ENCODE measurements at regions not wholly inside any gene's neighbourhood (a gene's known extent, or its start where the extent isn't known, plus 50 kb on each side); places are given as distances from the start of the nearest gene placed in this dataset.

DNA sequence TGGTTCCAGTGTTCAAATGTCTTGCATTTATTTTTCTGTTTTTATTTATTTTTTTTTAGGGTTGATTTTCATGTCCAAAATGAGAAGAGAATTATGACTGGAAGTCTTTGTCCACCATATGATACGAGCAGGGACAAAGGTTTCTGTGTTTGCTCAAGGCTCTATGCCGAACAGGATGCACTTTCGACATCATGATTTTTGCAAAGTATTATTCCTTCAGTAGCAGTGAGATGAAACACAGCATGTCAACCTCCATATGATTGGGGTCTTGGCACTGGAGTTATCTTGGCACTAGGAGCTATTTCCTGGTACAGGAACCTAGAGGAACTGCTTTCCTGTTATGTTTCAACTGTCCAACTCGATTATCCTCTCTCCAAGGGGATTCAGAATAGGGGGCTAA, 72.6 kb downstream of the UCHL1 start:
- no peak for DNase-seq (ENCODE audit: low spot score)
- ChIA-PET CTCF (ENCODE audit: unreplicated experiment) (no interaction called here), POLR2A (no interaction called here)
- H3K9me2 ChIP-seq (ENCODE audit: insufficient read depth, low read length), result no peaks in the 10 kb centered on the region
- intact Hi-C loops (cut with micrococcal nuclease; ENCODE audit: unreplicated experiment), result no loop called here
- no peaks in the 10 kb centered on the region for H3K9me3 ChIP-seq (ENCODE audit: low read length)
- H3K4me2 ChIP-seq (ENCODE audit: low read length), result no peak overlapping the region
- H3K27ac ChIP-seq (ENCODE audit: low read depth, low read length, poor library complexity, severe bottlenecking), result no peak overlapping the region
- BruUV-seq (replicated peaks), result no TSS peak
- TF ChIP-seq, protein P1, sequence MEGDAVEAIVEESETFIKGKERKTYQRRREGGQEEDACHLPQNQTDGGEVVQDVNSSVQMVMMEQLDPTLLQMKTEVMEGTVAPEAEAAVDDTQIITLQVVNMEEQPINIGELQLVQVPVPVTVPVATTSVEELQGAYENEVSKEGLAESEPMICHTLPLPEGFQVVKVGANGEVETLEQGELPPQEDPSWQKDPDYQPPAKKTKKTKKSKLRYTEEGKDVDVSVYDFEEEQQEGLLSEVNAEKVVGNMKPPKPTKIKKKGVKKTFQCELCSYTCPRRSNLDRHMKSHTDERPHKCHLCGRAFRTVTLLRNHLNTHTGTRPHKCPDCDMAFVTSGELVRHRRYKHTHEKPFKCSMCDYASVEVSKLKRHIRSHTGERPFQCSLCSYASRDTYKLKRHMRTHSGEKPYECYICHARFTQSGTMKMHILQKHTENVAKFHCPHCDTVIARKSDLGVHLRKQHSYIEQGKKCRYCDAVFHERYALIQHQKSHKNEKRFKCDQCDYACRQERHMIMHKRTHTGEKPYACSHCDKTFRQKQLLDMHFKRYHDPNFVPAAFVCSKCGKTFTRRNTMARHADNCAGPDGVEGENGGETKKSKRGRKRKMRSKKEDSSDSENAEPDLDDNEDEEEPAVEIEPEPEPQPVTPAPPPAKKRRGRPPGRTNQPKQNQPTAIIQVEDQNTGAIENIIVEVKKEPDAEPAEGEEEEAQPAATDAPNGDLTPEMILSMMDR (conservative IDR thresholded peaks at IDR 0.05; ENCODE audit: low read length), result no peak
- TF ChIP-seq EZH2phosphoT487 (IDR thresholded peaks at IDR 0.05; ENCODE audit: borderline replicate concordance, low read depth, low read length), result no peak
- no peaks in the 10 kb centered on the region for H4K20me1 ChIP-seq (ENCODE audit: insufficient read depth, low read length)
- no peak overlapping the region for H2AFZ ChIP-seq (ENCODE audit: low read length)
- no peaks in the 10 kb centered on the region for H3K4me1 ChIP-seq (ENCODE audit: insufficient read depth, low read length, poor library complexity, severe bottlenecking)
- H3K36me3 ChIP-seq (ENCODE audit: insufficient read depth, low read length), result no peaks in the 10 kb centered on the region
- no peak overlapping the region for H3K4me3 ChIP-seq (ENCODE audit: low read depth, low read length, poor library complexity, severe bottlenecking)
- H3K79me2 ChIP-seq (ENCODE audit: insufficient read depth, low read depth, low read length), result no peaks in the 10 kb centered on the region

DNA sequence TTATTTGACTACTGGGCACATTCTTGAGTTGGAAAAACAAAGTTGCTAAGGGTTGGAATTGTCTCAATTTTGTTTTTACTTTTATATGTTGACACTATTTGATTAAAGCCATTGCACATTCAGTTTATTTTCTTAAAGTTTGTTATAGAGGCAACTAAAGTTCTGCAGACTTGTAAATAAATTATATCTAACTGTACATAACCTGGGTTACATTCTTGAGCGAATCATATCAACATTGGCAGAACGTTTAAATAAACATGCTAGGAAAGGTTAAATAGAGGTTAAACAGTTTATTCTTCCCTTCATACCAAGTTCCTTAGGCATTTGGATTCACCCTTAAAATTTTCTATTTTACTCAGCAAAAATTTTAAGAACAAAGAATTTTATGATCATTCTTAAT, 74.5 kb downstream of the UCHL1 start:
- Histone ChIP-seq H3K4me2 (ENCODE audit: low read length) (no peak overlapping the region), H3K36me3 (ENCODE audit: insufficient read depth, low read length) (no peaks in the 10 kb centered on the region), H3K4me1 (ENCODE audit: insufficient read depth, low read length, poor library complexity, severe bottlenecking) (no peaks in the 10 kb centered on the region), H2AFZ (ENCODE audit: low read length) (no peak overlapping the region), H3K9me3 (ENCODE audit: low read length) (no peaks in the 10 kb centered on the region), H3K4me3 (ENCODE audit: low read depth, low read length, poor library complexity, severe bottlenecking) (no peak overlapping the region), H3K9me2 (ENCODE audit: insufficient read depth, low read length) (no peaks in the 10 kb centered on the region), H3K79me2 (ENCODE audit: insufficient read depth, low read depth, low read length) (no peaks in the 10 kb centered on the region), H4K20me1 (ENCODE audit: insufficient read depth, low read length) (no peaks in the 10 kb centered on the region), H3K27ac (ENCODE audit: low read depth, low read length, poor library complexity, severe bottlenecking) (no peak overlapping the region)
- BruUV-seq (replicated peaks), result no TSS peak
- DNase-seq (ENCODE audit: low spot score), result no peak
- intact Hi-C loops (cut with micrococcal nuclease; ENCODE audit: unreplicated experiment), result no loop called here
- no peak for TF ChIP-seq EZH2phosphoT487 (IDR thresholded peaks at IDR 0.05; ENCODE audit: borderline replicate concordance, low read depth, low read length)
- TF ChIP-seq, protein P1 (conservative IDR thresholded peaks at IDR 0.05; ENCODE audit: low read length), result no peak
- ChIA-PET POLR2A (interaction anchor here (1.1 kb wide), 1 partner anchor 187 kb away, joined by 3 read pairs; no protein-coding TSS in a partner anchor), CTCF (ENCODE audit: unreplicated experiment) (no interaction called here)

GRCh38 chr4:41332510-41333054, 75.9 kb downstream of the UCHL1 start:
- no peaks in the 10 kb centered on the region for H3K79me2 ChIP-seq (ENCODE audit: insufficient read depth, low read depth, low read length)
- no peaks in the 10 kb centered on the region for H3K9me2 ChIP-seq (ENCODE audit: insufficient read depth, low read length)
- no peak overlapping the region for H3K27ac ChIP-seq (ENCODE audit: low read depth, low read length, poor library complexity, severe bottlenecking)
- DNase-seq (ENCODE audit: low spot score), result no peak
- H4K20me1 ChIP-seq (ENCODE audit: insufficient read depth, low read length), result no peaks in the 10 kb centered on the region
- no TSS peak for BruUV-seq (replicated peaks)
- H3K9me3 ChIP-seq (ENCODE audit: low read length), result no peaks in the 10 kb centered on the region
- no peak overlapping the region for H3K4me3 ChIP-seq (ENCODE audit: low read depth, low read length, poor library complexity, severe bottlenecking)
- ChIA-PET CTCF (ENCODE audit: unreplicated experiment) (no interaction called here), POLR2A (interaction anchor here (0.7 kb wide), 1 partner anchor 189 kb away, joined by 5 read pairs; no protein-coding TSS in a partner anchor)
- no peak overlapping the region for H3K4me2 ChIP-seq (ENCODE audit: low read length)
- H3K36me3 ChIP-seq (ENCODE audit: insufficient read depth, low read length), result no peaks in the 10 kb centered on the region
- no peak overlapping the region for H2AFZ ChIP-seq (ENCODE audit: low read length)
- H3K4me1 ChIP-seq (ENCODE audit: insufficient read depth, low read length, poor library complexity, severe bottlenecking), result no peaks in the 10 kb centered on the region
- no peak for TF ChIP-seq EZH2phosphoT487 (IDR thresholded peaks at IDR 0.05; ENCODE audit: borderline replicate concordance, low read depth, low read length)
- TF ChIP-seq, protein P1 (conservative IDR thresholded peaks at IDR 0.05; ENCODE audit: low read length), result no peak
- intact Hi-C loops (cut with micrococcal nuclease; ENCODE audit: unreplicated experiment), result no loop called here

Data from OCI-LY7 (cell line).